Tibial nerve (tissue), 4 donors: ENCODE measurements at regions not wholly inside any gene's neighbourhood (a gene's known extent, or its start where the extent isn't known, plus 50 kb on each side); places are given as distances from the start of the nearest gene placed in this dataset.

Source experiments
- DNase-seq, 2 donors: peaks; one replicate each; pipeline ENCODE4 v3.0.0-alpha.2; 2019; ENCODE audit warnings: low spot score in 2 of 2
- H3K27ac ChIP-seq, 4 donors: fragments of 200-600 bp; sonication (generic) in 3 of 4; one replicate each; pipeline ENCODE4 v1.5.1; 2017 to 2019; ENCODE audit warnings: mild to moderate bottlenecking in 1 of 4
- H3K27me3 ChIP-seq, 2 donors: fragments of 200-600 bp; sonication (generic) in 1 of 2; one replicate each; pipeline versions ENCODE4 v1.5.1 to v1.6.0; 2017 to 2019
- H3K36me3 ChIP-seq, 3 donors: fragments of 200-600 bp; sonication (generic); one replicate each; pipeline ENCODE4 v1.5.1; 2018 to 2019
- H3K4me1 ChIP-seq, 4 donors: fragments of 200-600 bp; sonication (generic) in 3 of 4; one replicate each; pipeline ENCODE4 v1.5.1; 2017 to 2019
- H3K4me3 ChIP-seq, 4 donors: fragments of 200-600 bp; sonication (generic) in 3 of 4; one replicate each; pipeline ENCODE4 v1.5.1; 2017 to 2019; ENCODE audit warnings: mild to moderate bottlenecking in 1 of 4, moderate library complexity in 1 of 4
- H3K9me3 ChIP-seq, 4 donors: fragments of 200-600 bp; sonication (generic) in 3 of 4; one replicate each; pipeline ENCODE4 v1.5.1; 2017 to 2019
- CTCF ChIP-seq, 5 experiments: fragments of 200-600 bp in 3 of 5; fragments of 450-650 bp in 2 of 5; sonication (generic) in 3 of 5; IDR thresholded peaks; one replicate each; pipeline ENCODE4 v1.5.1; 2016 to 2019; ENCODE audit warnings: antibody characterized with exemption in 5 of 5, mild to moderate bottlenecking in 3 of 5, moderate library complexity in 2 of 5
- EP300 ChIP-seq, 2 donors: sonication (generic); formaldehyde crosslinking; IDR thresholded peaks; one replicate each; pipeline ENCODE4 v1.6.1; 2017; ENCODE audit warnings: antibody characterized with exemption in 2 of 2, mild to moderate bottlenecking in 1 of 2
- POLR2A ChIP-seq, 2 donors: fragments of 450-650 bp; IDR thresholded peaks; one replicate each; pipeline ENCODE4 v1.6.1; 2017; ENCODE audit warnings: antibody characterized with exemption in 2 of 2, mild to moderate bottlenecking in 2 of 2, moderate library complexity in 2 of 2
- WGBS, 2 donors: methylation state at CpG; one replicate each; pipeline ENCODE4 v1.1.5; 2018; 5-methylcytosine and 5-hydroxymethylcytosine counted together

- WGBS, 2 donors, result 23 to 27% methylated on average over 3 of the region's 3 CpGs
- Histone ChIP-seq H3K4me1 (no peaks in the 10 kb centered on the region), H3K36me3 (no peaks in the 10 kb centered on the region), H3K9me3 (no peaks in the 10 kb centered on the region), H3K4me3 (no peak overlapping the region), H3K27me3 (no peaks in the 10 kb centered on the region), H3K27ac (no peak overlapping the region)
- DNase-seq, result no peak
- TF ChIP-seq POLR2A (IDR thresholded peaks at IDR 0.05) (no peak), EP300 (IDR thresholded peaks at IDR 0.05) (no peak), CTCF (IDR thresholded peaks at IDR 0.05) (no peak)
Observed at GRCh38 chr1:58211869-58212268, 334.7 kb downstream of the OMA1 start.

GRCh38 chr1:58209575-58209974 lies 337.0 kb downstream of the OMA1 start:
- no peak for DNase-seq
- TF ChIP-seq POLR2A (IDR thresholded peaks at IDR 0.05) (no peak), EP300 (IDR thresholded peaks at IDR 0.05) (no peak), CTCF (IDR thresholded peaks at IDR 0.05) (no peak)
- 64% methylated on average over 3 of the region's 3 CpGs for WGBS, 2 donors
- no peaks in the 10 kb centered on the region for H3K4me1 ChIP-seq
- H3K27me3 ChIP-seq, result no peaks in the 10 kb centered on the region
- no peak overlapping the region for H3K4me3 ChIP-seq
- no peaks in the 10 kb centered on the region for H3K9me3 ChIP-seq
- H3K27ac ChIP-seq, result no peak overlapping the region
- H3K36me3 ChIP-seq, result no peaks in the 10 kb centered on the region

GRCh38 chr1:58206749-58207148 lies 339.8 kb downstream of the OMA1 start:
- no peak for DNase-seq
- no peaks in the 10 kb centered on the region for H3K36me3 ChIP-seq
- 92 to 100% methylated on average over 1 of the region's 1 CpG for WGBS, 2 donors
- TF ChIP-seq EP300 (IDR thresholded peaks at IDR 0.05) (no peak), CTCF (IDR thresholded peaks at IDR 0.05) (no peak), POLR2A (IDR thresholded peaks at IDR 0.05) (no peak)
- H3K27me3 ChIP-seq, result no peaks in the 10 kb centered on the region
- H3K4me3 ChIP-seq, result no peak overlapping the region
- no peak overlapping the region for H3K27ac ChIP-seq
- no peaks in the 10 kb centered on the region for H3K4me1 ChIP-seq
- no peaks in the 10 kb centered on the region for H3K9me3 ChIP-seq

- WGBS, 2 donors, result 78 to 83% methylated on average over 3 of the region's 3 CpGs
Observed at GRCh38 chr1:58204284-58204683, 342.2 kb downstream of the OMA1 start.

GRCh38 chr1:58201492-58202106 lies 344.9 kb downstream of the OMA1 start:
- WGBS, 2 donors, result 68 to 80% methylated on average over 2 of the region's 2 CpGs
- no peaks in the 10 kb centered on the region for H3K4me1 ChIP-seq
- H3K27ac ChIP-seq, result no peak overlapping the region

More at GRCh38 chr1:58204284-58204683, 342.2 kb downstream of the OMA1 start:
- DNase-seq, result no peak
- no peak for TF ChIP-seq EP300 (IDR thresholded peaks at IDR 0.05)
- no peak for TF ChIP-seq POLR2A (IDR thresholded peaks at IDR 0.05)
- TF ChIP-seq CTCF (IDR thresholded peaks at IDR 0.05), result no peak
- no peaks in the 10 kb centered on the region for H3K9me3 ChIP-seq
- no peaks in the 10 kb centered on the region for H3K36me3 ChIP-seq
- H3K27me3 ChIP-seq, result no peaks in the 10 kb centered on the region
- no peak overlapping the region for H3K27ac ChIP-seq
- H3K4me1 ChIP-seq, result no peaks in the 10 kb centered on the region
- no peak overlapping the region for H3K4me3 ChIP-seq

More at GRCh38 chr1:58201492-58202106, 344.9 kb downstream of the OMA1 start:
- Histone ChIP-seq H3K36me3 (no peaks in the 10 kb centered on the region), H3K4me3 (no peak overlapping the region), H3K27me3 (no peaks in the 10 kb centered on the region), H3K9me3 (no peaks in the 10 kb centered on the region)
- TF ChIP-seq EP300 (IDR thresholded peaks at IDR 0.05) (no peak), CTCF (IDR thresholded peaks at IDR 0.05) (no peak), POLR2A (IDR thresholded peaks at IDR 0.05) (no peak)
- no peak for DNase-seq
